Osteocyte (in vitro differentiated cells): ENCODE measurements at regions not wholly inside any gene's neighbourhood (a gene's known extent, or its start where the extent isn't known, plus 50 kb on each side); places are given as distances from the start of the nearest gene placed in this dataset.

ENCODE experiments used
- DNase-seq: peaks from one replicate; pipeline ENCODE4 v3.0.0; 2021; ENCODE audit warnings: mixed read lengths; ENCODE audit not compliant: unreplicated experiment; ENCODE audit errors: extremely low spot score
- H3K27ac Mint-ChIP-seq: one replicate; pipeline ENCODE4 v1.8.0; 2021; ENCODE audit warnings: mild to moderate bottlenecking, mixed read lengths; ENCODE audit not compliant: unreplicated experiment
- H3K27me3 Mint-ChIP-seq: one replicate; pipeline ENCODE4 v1.8.0; 2021; ENCODE audit warnings: mixed read lengths; ENCODE audit not compliant: unreplicated experiment
- H3K36me3 Mint-ChIP-seq: one replicate; pipeline ENCODE4 v1.8.0; 2021; ENCODE audit warnings: mixed read lengths; ENCODE audit not compliant: unreplicated experiment
- H3K4me1 Mint-ChIP-seq: one replicate; pipeline ENCODE4 v1.8.0; 2021; ENCODE audit warnings: mixed read lengths; ENCODE audit not compliant: unreplicated experiment
- H3K4me3 Mint-ChIP-seq: one replicate; pipeline ENCODE4 v1.8.0; 2021; ENCODE audit warnings: mild to moderate bottlenecking, moderate library complexity, mixed read lengths; ENCODE audit not compliant: unreplicated experiment
- H3K9me3 Mint-ChIP-seq: one replicate; pipeline ENCODE4 v1.8.0; 2021; ENCODE audit warnings: mixed read lengths; ENCODE audit not compliant: unreplicated experiment
- CTCF ChIP-seq: fragments of 200-600 bp; sonication (generic); IDR thresholded peaks from 2 replicates; pipeline ENCODE4 v1.5.0; 2021; ENCODE audit warnings: antibody characterized with exemption, mild to moderate bottlenecking, moderate library complexity

GRCh38 chr9:95626885-95627558 is 110.3 kb upstream of the PTCH1 start:
- DNase-seq = no peak
- Mint-ChIP-seq H3K36me3 (no peaks in the 10 kb centered on the region), H3K4me3 (no peak overlapping the region), H3K27me3 (peaks cover 4% of the 10 kb centered on the region), H3K4me1 (peaks cover 9% of the 10 kb centered on the region), H3K9me3 (peaks cover 8% of the 10 kb centered on the region), H3K27ac (no peak overlapping the region)
- TF ChIP-seq CTCF = no peak

GRCh38 chr9:95626341-95626740 is 109.6 kb upstream of the PTCH1 start:
- TF ChIP-seq CTCF = no peak
- Mint-ChIP-seq H3K4me1 (peaks cover 9% of the 10 kb centered on the region), H3K4me3 (no peak overlapping the region), H3K36me3 (no peaks in the 10 kb centered on the region), H3K27me3 (no peaks in the 10 kb centered on the region), H3K27ac (no peak overlapping the region), H3K9me3 (peaks cover 8% of the 10 kb centered on the region)
- no peak for DNase-seq

- DNase-seq = no peak
- Mint-ChIP-seq H3K4me3 (no peak overlapping the region), H3K4me1 (peaks cover 9% of the 10 kb centered on the region), H3K27me3 (peaks cover 8% of the 10 kb centered on the region), H3K36me3 (no peaks in the 10 kb centered on the region), H3K27ac (no peak overlapping the region), H3K9me3 (peaks cover 8% of the 10 kb centered on the region)
- TF ChIP-seq CTCF = no peak
Observed at GRCh38 chr9:95623640-95624039, 106.9 kb upstream of the PTCH1 start.

GRCh38 chr9:95620722-95621121 is 104.0 kb upstream of the PTCH1 start:
- DNase-seq = no peak
- no peak overlapping the region for H3K27ac Mint-ChIP-seq
- H3K4me1 Mint-ChIP-seq = no peaks in the 10 kb centered on the region
- peaks cover 17% of the 10 kb centered on the region for H3K27me3 Mint-ChIP-seq
- no peak overlapping the region for H3K4me3 Mint-ChIP-seq
- TF ChIP-seq CTCF = no peak
- no peaks in the 10 kb centered on the region for H3K36me3 Mint-ChIP-seq
- peaks cover 8% of the 10 kb centered on the region for H3K9me3 Mint-ChIP-seq

GRCh38 chr9:95620314-95620713 is 103.5 kb upstream of the PTCH1 start:
- Mint-ChIP-seq H3K27me3 (peaks cover 17% of the 10 kb centered on the region), H3K27ac (no peak overlapping the region), H3K9me3 (peaks cover 8% of the 10 kb centered on the region), H3K4me1 (no peaks in the 10 kb centered on the region), H3K4me3 (no peak overlapping the region), H3K36me3 (no peaks in the 10 kb centered on the region)
- DNase-seq = no peak
- TF ChIP-seq CTCF = no peak
